Glutamatergic neuron (in vitro differentiated cells): ENCODE measurements at regions not wholly inside any gene's neighbourhood (a gene's known extent, or its start where the extent isn't known, plus 50 kb on each side); places are given as distances from the start of the nearest gene placed in this dataset.

ENCODE experiments used
- DNase-seq: peaks from one replicate; pipeline ENCODE4 v3.0.0; 2022
- H3K27ac Mint-ChIP-seq: one replicate; pipeline ENCODE4 v1.8.0; 2020; ENCODE audit warnings: mild to moderate bottlenecking, mixed read lengths, inconsistent platforms; ENCODE audit not compliant: unreplicated experiment
- H3K27me3 Mint-ChIP-seq: one replicate; pipeline ENCODE4 v1.8.0; 2020; ENCODE audit warnings: mild to moderate bottlenecking, moderate library complexity, mixed read lengths, inconsistent platforms; ENCODE audit not compliant: unreplicated experiment
- H3K36me3 Mint-ChIP-seq: one replicate; pipeline ENCODE4 v1.8.0; 2020; ENCODE audit warnings: mild to moderate bottlenecking, mixed read lengths, inconsistent platforms; ENCODE audit not compliant: unreplicated experiment
- H3K4me1 Mint-ChIP-seq: one replicate; pipeline ENCODE4 v1.8.0; 2020; ENCODE audit warnings: mild to moderate bottlenecking, low read depth, mixed read lengths, inconsistent platforms; ENCODE audit not compliant: unreplicated experiment
- H3K4me3 Mint-ChIP-seq: one replicate; pipeline ENCODE4 v1.8.0; 2020; ENCODE audit warnings: mild to moderate bottlenecking, mixed read lengths, inconsistent platforms; ENCODE audit not compliant: unreplicated experiment
- H3K9me3 Mint-ChIP-seq: one replicate; pipeline ENCODE4 v1.8.0; 2020; ENCODE audit warnings: mild to moderate bottlenecking, moderate library complexity, mixed read lengths, inconsistent platforms; ENCODE audit not compliant: unreplicated experiment
- TF ChIP-seq, protein P1 (sequence below): fragments of 200-600 bp; sonication (generic); IDR thresholded peaks from one replicate; pipeline ENCODE4 v1.5.0; 2021; ENCODE audit not compliant: partially characterized antibody, unreplicated experiment

DNA sequence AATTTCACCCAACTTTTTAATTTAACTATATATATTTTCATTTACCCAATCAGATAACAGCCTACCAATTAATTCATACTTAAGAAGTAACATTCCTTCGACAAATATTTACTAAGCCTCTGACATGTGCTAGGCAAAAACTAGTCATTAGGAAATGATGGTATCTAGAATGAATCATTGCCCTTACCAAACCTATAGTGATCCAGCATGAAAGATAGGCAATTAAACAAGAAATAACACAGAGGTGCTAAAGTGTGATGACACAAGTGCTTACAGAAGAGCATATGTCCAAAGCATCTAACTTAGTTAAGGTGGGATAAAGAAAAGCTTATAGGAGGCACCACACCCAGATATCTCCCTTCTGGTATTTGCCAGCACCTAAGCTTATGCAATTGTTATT is 166.5 kb upstream of the RASSF8 start:
- H3K27ac Mint-ChIP-seq = no peak overlapping the region
- TF ChIP-seq, protein P1, sequence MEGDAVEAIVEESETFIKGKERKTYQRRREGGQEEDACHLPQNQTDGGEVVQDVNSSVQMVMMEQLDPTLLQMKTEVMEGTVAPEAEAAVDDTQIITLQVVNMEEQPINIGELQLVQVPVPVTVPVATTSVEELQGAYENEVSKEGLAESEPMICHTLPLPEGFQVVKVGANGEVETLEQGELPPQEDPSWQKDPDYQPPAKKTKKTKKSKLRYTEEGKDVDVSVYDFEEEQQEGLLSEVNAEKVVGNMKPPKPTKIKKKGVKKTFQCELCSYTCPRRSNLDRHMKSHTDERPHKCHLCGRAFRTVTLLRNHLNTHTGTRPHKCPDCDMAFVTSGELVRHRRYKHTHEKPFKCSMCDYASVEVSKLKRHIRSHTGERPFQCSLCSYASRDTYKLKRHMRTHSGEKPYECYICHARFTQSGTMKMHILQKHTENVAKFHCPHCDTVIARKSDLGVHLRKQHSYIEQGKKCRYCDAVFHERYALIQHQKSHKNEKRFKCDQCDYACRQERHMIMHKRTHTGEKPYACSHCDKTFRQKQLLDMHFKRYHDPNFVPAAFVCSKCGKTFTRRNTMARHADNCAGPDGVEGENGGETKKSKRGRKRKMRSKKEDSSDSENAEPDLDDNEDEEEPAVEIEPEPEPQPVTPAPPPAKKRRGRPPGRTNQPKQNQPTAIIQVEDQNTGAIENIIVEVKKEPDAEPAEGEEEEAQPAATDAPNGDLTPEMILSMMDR = no peak
- DNase-seq = no peak
- no peaks in the 10 kb centered on the region for H3K36me3 Mint-ChIP-seq
- H3K4me1 Mint-ChIP-seq = peaks cover 4% of the 10 kb centered on the region
- no peaks in the 10 kb centered on the region for H3K27me3 Mint-ChIP-seq
- H3K9me3 Mint-ChIP-seq = no peaks in the 10 kb centered on the region
- no peak overlapping the region for H3K4me3 Mint-ChIP-seq

- Mint-ChIP-seq H3K27ac (no peak overlapping the region), H3K4me1 (peaks cover 4% of the 10 kb centered on the region), H3K9me3 (no peaks in the 10 kb centered on the region), H3K4me3 (no peak overlapping the region), H3K36me3 (no peaks in the 10 kb centered on the region), H3K27me3 (no peaks in the 10 kb centered on the region)
- no peak for DNase-seq
- TF ChIP-seq, protein P1 = no peak
Measured at GRCh38 chr12:25793196-25793595, 165.3 kb upstream of the RASSF8 start.

DNA sequence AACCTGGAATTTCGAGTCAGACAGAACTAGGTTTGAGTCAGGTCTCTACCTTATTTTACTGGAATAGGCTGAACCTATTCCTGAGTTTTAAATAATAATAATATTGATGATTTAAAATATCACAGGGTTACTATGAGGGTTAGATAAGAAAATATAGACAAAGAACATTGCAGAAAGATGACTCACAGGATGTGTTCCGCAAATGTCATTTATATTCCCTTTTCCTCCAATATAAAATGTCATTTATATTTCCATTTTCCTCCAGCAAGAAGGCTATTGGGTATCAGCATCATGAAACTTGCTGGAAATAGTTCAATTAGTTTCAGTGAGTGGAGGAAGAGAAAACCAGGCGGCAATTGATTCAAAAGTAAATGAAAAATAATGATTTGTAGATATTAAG is 163.9 kb upstream of the RASSF8 start:
- Mint-ChIP-seq H3K27ac (no peak overlapping the region), H3K4me3 (no peak overlapping the region)

DNA sequence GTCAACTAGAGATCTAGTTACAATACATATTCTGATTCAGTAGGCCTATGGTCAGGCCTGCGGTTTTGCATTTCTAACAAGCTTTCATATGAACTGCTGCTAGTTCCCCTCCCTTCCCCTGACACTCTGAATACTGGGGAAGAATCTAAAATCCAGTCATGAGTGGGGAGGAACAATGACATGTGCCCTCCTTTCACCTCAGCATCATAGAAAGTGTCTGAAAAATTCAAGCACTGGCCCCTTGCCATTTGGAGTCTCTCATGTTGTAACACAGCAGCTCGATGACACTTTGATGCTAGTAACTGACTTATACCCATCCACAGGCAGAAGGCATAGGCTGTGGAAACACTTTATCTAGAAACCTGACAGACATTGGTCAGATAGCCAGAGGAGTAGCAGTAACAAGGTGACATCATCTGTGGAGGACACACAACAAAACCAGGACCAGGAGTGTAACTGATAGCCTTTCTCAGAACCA is 161.9 kb upstream of the RASSF8 start:
- Mint-ChIP-seq H3K9me3 (no peaks in the 10 kb centered on the region), H3K27me3 (no peaks in the 10 kb centered on the region), H3K4me1 (peaks cover 4% of the 10 kb centered on the region), H3K27ac (no peak overlapping the region), H3K4me3 (no peak overlapping the region), H3K36me3 (no peaks in the 10 kb centered on the region)
- TF ChIP-seq, protein P1 = no peak
- DNase-seq = no peak

More for the DNA sequence above, 163.9 kb upstream of the RASSF8 start:
- H3K4me1 Mint-ChIP-seq = peaks cover 4% of the 10 kb centered on the region
- TF ChIP-seq, protein P1 = no peak
- no peaks in the 10 kb centered on the region for H3K9me3 Mint-ChIP-seq
- DNase-seq = no peak
- no peaks in the 10 kb centered on the region for H3K36me3 Mint-ChIP-seq
- H3K27me3 Mint-ChIP-seq = no peaks in the 10 kb centered on the region

DNA sequence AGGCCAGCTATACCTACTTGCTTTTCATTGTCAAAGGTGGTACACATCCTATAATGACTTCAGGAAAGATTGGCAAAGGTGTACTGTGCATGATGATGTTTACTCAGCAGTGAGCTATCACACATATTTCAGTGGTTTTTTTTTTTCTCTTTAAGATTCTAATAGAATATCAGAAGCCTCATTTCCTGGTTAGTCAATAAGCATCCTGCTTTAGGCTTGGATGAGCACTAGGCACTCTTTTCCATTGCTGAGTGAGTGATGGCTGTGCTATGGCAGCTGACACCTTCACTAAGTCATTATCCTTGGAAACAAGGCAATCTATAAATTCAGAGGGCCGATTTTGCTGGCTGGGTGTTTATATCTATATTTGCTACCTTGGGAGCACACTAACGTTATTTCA is 161.1 kb upstream of the RASSF8 start:
- Mint-ChIP-seq H3K36me3 (no peaks in the 10 kb centered on the region), H3K9me3 (no peaks in the 10 kb centered on the region), H3K4me1 (peaks cover 4% of the 10 kb centered on the region), H3K27ac (no peak overlapping the region), H3K4me3 (no peak overlapping the region), H3K27me3 (no peaks in the 10 kb centered on the region)
- TF ChIP-seq, protein P1 = no peak
- DNase-seq = no peak
